HEK293T (cell line): ENCODE measurements at regions not wholly inside any gene's neighbourhood (a gene's known extent, or its start where the extent isn't known, plus 50 kb on each side); places are given as distances from the start of the nearest gene placed in this dataset.
"Not testable (repeated sequence)": the region's sequence is repeated elsewhere in the genome, so short reads cannot be mapped to it uniquely, and the experiment has no call there.

Experiments
- CTCF ChIA-PET: fragments of 350-600 bp; formaldehyde crosslinking; extraction: SDS; loops from one replicate; lab custom pipeline; 2021; ENCODE audit warnings: antibody characterized with exemption, inconsistent platforms; lab: Yijun Ruan, JAX
- POLR2A ChIA-PET: fragments of 350-600 bp; formaldehyde crosslinking; extraction: SDS; loops from one replicate; lab custom pipeline; 2020; ENCODE audit warnings: antibody characterized with exemption, inconsistent platforms; lab: Yijun Ruan, JAX
- DNase-seq: peaks from one replicate; pipeline ENCODE4 v3.0.0; 2012; ENCODE audit warnings: mixed read lengths; ENCODE audit errors: extremely low spot score
- ARNT ChIP-seq: fragments of 450-650 bp; IDR thresholded peaks from 2 replicates; pipeline ENCODE4 v1.6.1; 2017; ENCODE audit warnings: mild to moderate bottlenecking
- BHLHE40 ChIP-seq: fragments of 450-650 bp; IDR thresholded peaks from 2 replicates; pipeline ENCODE4 v1.6.1; 2016; ENCODE audit warnings: mild to moderate bottlenecking, moderate library complexity, borderline replicate concordance
- CTBP1 ChIP-seq: fragments of 450-650 bp; IDR thresholded peaks from 2 replicates; pipeline ENCODE4 v1.6.1; 2016; ENCODE audit warnings: borderline replicate concordance
- ELF4 ChIP-seq: fragments of 450-650 bp; IDR thresholded peaks from 2 replicates; pipeline ENCODE4 v1.6.1; 2017; ENCODE audit warnings: antibody characterized with exemption
- FOXA1 ChIP-seq: fragments of 450-650 bp; IDR thresholded peaks from 2 replicates; pipeline ENCODE4 v1.6.1; 2016; ENCODE audit warnings: mild to moderate bottlenecking
- FOXK2 ChIP-seq: fragments of 450-650 bp; IDR thresholded peaks from 2 replicates; pipeline ENCODE4 v1.6.1; 2016; ENCODE audit warnings: mild to moderate bottlenecking
- FOXM1 ChIP-seq: fragments of 450-650 bp; IDR thresholded peaks from 2 replicates; pipeline ENCODE4 v1.6.1; 2017; ENCODE audit warnings: mild to moderate bottlenecking, borderline replicate concordance
- HDGF ChIP-seq: fragments of 450-650 bp; IDR thresholded peaks from 2 replicates; pipeline ENCODE4 v1.6.1; 2017; ENCODE audit warnings: antibody characterized with exemption, borderline replicate concordance
- L3MBTL2 ChIP-seq: fragments of 450-650 bp; conservative IDR thresholded peaks from 2 replicates; pipeline ENCODE4 v1.6.1; 2016; ENCODE audit warnings: mild to moderate bottlenecking
- LEF1 ChIP-seq: fragments of 450-650 bp; IDR thresholded peaks from 2 replicates; pipeline ENCODE4 v1.6.1; 2017; ENCODE audit warnings: mild to moderate bottlenecking, borderline replicate concordance
- NFRKB ChIP-seq: fragments of 450-650 bp; IDR thresholded peaks from 2 replicates; pipeline ENCODE4 v1.6.1; 2016; ENCODE audit warnings: mild to moderate bottlenecking, moderate library complexity
- PKNOX1 ChIP-seq: fragments of 450-650 bp; IDR thresholded peaks from 2 replicates; pipeline ENCODE4 v1.6.1; 2016
- SP1 ChIP-seq: fragments of 450-650 bp; IDR thresholded peaks from 2 replicates; pipeline ENCODE4 v1.6.1; 2017
- SUZ12 ChIP-seq: fragments of 450-650 bp; IDR thresholded peaks from 2 replicates; pipeline ENCODE4 v1.6.1; 2016; ENCODE audit warnings: mild to moderate bottlenecking
- TARDBP ChIP-seq: fragments of 450-650 bp; IDR thresholded peaks from 2 replicates; pipeline ENCODE4 v1.6.1; 2016
- ZNF384 ChIP-seq: fragments of 450-650 bp; IDR thresholded peaks from 2 replicates; pipeline ENCODE4 v1.6.1; 2016

GRCh38 chr2:131656816-131657633, 129.3 kb downstream of the CCDC74A start:
- TF ChIP-seq CTBP1 (no peak), SP1 (no peak), FOXA1 (no peak), LEF1 (no peak), SUZ12 (no peak), PKNOX1 (no peak), ARNT (no peak), HDGF (no peak), NFRKB (no peak), ELF4 (no peak), BHLHE40 (no peak), FOXK2 (no peak), FOXM1 (no peak), TARDBP (no peak), ZNF384 (no peak), L3MBTL2 (no peak)
- ChIA-PET POLR2A (no interaction called here), CTCF (no interaction called here)
- no peak for DNase-seq

- TF ChIP-seq FOXM1 (no peak), ELF4 (no peak), SP1 (no peak), FOXK2 (no peak), L3MBTL2 (no peak), BHLHE40 (no peak), FOXA1 (no peak), NFRKB (no peak), CTBP1 (no peak), SUZ12 (no peak), ARNT (no peak), HDGF (no peak), PKNOX1 (no peak)
- DNase-seq = no peak
- POLR2A ChIA-PET = no interaction called here
- CTCF ChIA-PET = no interaction called here
Measured at GRCh38 chr2:131657895-131658768, 130.4 kb downstream of the CCDC74A start.

GRCh38 chr2:131658769-131659131, 131.1 kb downstream of the CCDC74A start:
- DNase-seq = no peak
- POLR2A ChIA-PET = no interaction called here
- TF ChIP-seq FOXK2 = no peak
- no peak for TF ChIP-seq ZNF384
- no peak for TF ChIP-seq TARDBP
- no peak for TF ChIP-seq FOXM1
- TF ChIP-seq CTBP1 = no peak
- TF ChIP-seq LEF1 = no peak
- TF ChIP-seq ARNT = no peak
- TF ChIP-seq BHLHE40 = no peak
- no peak for TF ChIP-seq NFRKB
- TF ChIP-seq SUZ12 = no peak
- no peak for TF ChIP-seq L3MBTL2
- TF ChIP-seq SP1 = no peak
- TF ChIP-seq HDGF = no peak
- no peak for TF ChIP-seq PKNOX1
- CTCF ChIA-PET = no interaction called here

GRCh38 chr2:131659168-131659572, 131.5 kb downstream of the CCDC74A start:
- DNase-seq = no peak
- no peak for TF ChIP-seq BHLHE40
- TF ChIP-seq SUZ12 = no peak
- TF ChIP-seq ELF4 = no peak
- TF ChIP-seq SP1 = no peak
- no peak for TF ChIP-seq L3MBTL2
- TF ChIP-seq TARDBP = no peak
- TF ChIP-seq LEF1 = no peak
- TF ChIP-seq FOXM1 = no peak
- no peak for TF ChIP-seq FOXA1
- TF ChIP-seq ZNF384 = no peak
- TF ChIP-seq FOXK2 = no peak
- TF ChIP-seq PKNOX1 = no peak
- TF ChIP-seq ARNT = no peak
- TF ChIP-seq NFRKB = no peak
- TF ChIP-seq HDGF = no peak
- TF ChIP-seq CTBP1 = no peak
- ChIA-PET POLR2A (no interaction called here), CTCF (no interaction called here)

- POLR2A ChIA-PET, DNase-seq: not testable (repeated sequence)
- CTCF ChIA-PET = interaction anchor here (1.1 kb wide), 1 partner anchor 12 kb away, joined by 3 read pairs; no protein-coding TSS in a partner anchor
Measured at GRCh38 chr2:131661101-131661782, 133.6 kb downstream of the CCDC74A start.

GRCh38 chr2:131661884-131662535, 134.3 kb downstream of the CCDC74A start:
- DNase-seq, POLR2A ChIA-PET: not testable (repeated sequence)
- CTCF ChIA-PET = interaction anchor here (1.0 kb wide), 1 partner anchor 11 kb away, joined by 4 read pairs; no protein-coding TSS in a partner anchor

GRCh38 chr2:131663501-131663900, 135.8 kb downstream of the CCDC74A start:
- CTCF ChIA-PET, DNase-seq, POLR2A ChIA-PET: not testable (repeated sequence)

- DNase-seq, CTCF ChIA-PET, POLR2A ChIA-PET: not testable (repeated sequence)
Measured at GRCh38 chr2:131665716-131666115, 138.0 kb downstream of the CCDC74A start.
